ENCODE measurements at regions not wholly inside any gene's neighbourhood (a gene's known extent, or its start where the extent isn't known, plus 50 kb on each side); places are given as distances from the start of the nearest gene placed in this dataset.

DNA sequence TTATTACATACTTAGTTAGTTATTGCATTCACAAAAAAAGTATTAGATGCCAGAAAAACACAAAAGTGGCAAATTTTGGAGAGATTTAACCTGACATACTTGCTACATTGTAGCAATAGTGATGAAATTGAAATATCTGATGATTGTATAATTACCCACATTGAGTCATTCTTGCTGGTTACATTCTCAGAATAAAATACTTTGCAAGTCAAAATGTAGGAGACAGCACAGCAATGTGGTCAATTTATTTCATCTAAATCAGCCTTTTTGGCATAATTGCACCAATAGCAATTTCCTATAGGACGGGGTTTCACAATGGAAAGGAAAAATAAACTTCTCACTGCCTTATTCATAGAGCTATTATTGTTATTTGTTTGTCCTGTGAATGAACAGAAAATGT is 125.0 kb upstream of the ETV6 start:
- FAIRE-seq (no peak), DNase-seq (ENCODE audit: low read depth, low spot score) (no peak)
- Histone ChIP-seq H3K9ac (replicated peaks; ENCODE audit: extremely low read depth, insufficient read depth, low read length) (no peak overlapping the region), H3K27me3 (ENCODE audit: control insufficient read depth in 2 of 2, insufficient read depth in 2 of 2, low read length in 2 of 2) (peaks cover 5 to 20% of the 10 kb centered on the region in 2 experiments), H3K4me2 (ENCODE audit: insufficient read depth, low read length) (no peak overlapping the region), H3K4me3 (replicated peaks in 1 of 3; ENCODE audit: insufficient read depth in 1 of 3, low read depth in 1 of 3, low read length in 3 of 3) (no peak overlapping the region), H3K9me3 (replicated peaks; ENCODE audit: control insufficient read depth, insufficient read depth, low read length) (no peaks in the 10 kb centered on the region), H3K9me1 (replicated peaks; ENCODE audit: control insufficient read depth, extremely low read depth, insufficient read depth, low read length) (peaks cover 2% of the 10 kb centered on the region), H3K27ac (ENCODE audit: insufficient read depth, low read depth, low read length) (no peak overlapping the region), H3K4me1 (ENCODE audit: control insufficient read depth, extremely low read depth, insufficient read depth, low read length) (no peaks in the 10 kb centered on the region), H4K20me1 (replicated peaks; ENCODE audit: control insufficient read depth, extremely low read depth, insufficient read depth, low read length) (no peaks in the 10 kb centered on the region), H2AFZ (ENCODE audit: low read depth, low read length) (no peak overlapping the region), H3K36me3 (ENCODE audit: control insufficient read depth in 2 of 2, extremely low read depth in 1 of 2, insufficient read depth in 2 of 2, low read length in 2 of 2) (no peaks in the 10 kb centered on the region), H3K79me2 (ENCODE audit: control insufficient read depth, insufficient read depth, low read length) (no peaks in the 10 kb centered on the region)
- CTCF ChIA-PET: no interaction called here
- dilution Hi-C loops (cut with MboI; ENCODE audit: extremely low pct_ligation_motif_present, low sequenced_read_pairs) (no loop called here), intact Hi-C loops (cut with micrococcal nuclease) (no loop called here)
- TF ChIP-seq GATA2 (IDR thresholded peaks at IDR 0.05; ENCODE audit: insufficient read depth, insufficient read length, low read depth, low read length) (no peak), FOS (IDR thresholded peaks at IDR 0.05; ENCODE audit: borderline replicate concordance, insufficient read depth, low read length) (no peak), POLR2A (IDR thresholded peaks at IDR 0.05; ENCODE audit: low read depth, low read length) (no peak), MYC (IDR thresholded peaks at IDR 0.05; ENCODE audit: low read depth, low read length) (no peak), POLR2AphosphoS5 (IDR thresholded peaks at IDR 0.05; ENCODE audit: insufficient read depth, low read depth, low read length) (no peak), JUN (IDR thresholded peaks at IDR 0.05; ENCODE audit: borderline replicate concordance, insufficient read depth, insufficient read length, low read depth) (no peak), EZH2 (IDR thresholded peaks at IDR 0.05; ENCODE audit: borderline replicate concordance, low read depth, low read length, severe bottlenecking) (no peak)
- TF ChIP-seq, protein P1, sequence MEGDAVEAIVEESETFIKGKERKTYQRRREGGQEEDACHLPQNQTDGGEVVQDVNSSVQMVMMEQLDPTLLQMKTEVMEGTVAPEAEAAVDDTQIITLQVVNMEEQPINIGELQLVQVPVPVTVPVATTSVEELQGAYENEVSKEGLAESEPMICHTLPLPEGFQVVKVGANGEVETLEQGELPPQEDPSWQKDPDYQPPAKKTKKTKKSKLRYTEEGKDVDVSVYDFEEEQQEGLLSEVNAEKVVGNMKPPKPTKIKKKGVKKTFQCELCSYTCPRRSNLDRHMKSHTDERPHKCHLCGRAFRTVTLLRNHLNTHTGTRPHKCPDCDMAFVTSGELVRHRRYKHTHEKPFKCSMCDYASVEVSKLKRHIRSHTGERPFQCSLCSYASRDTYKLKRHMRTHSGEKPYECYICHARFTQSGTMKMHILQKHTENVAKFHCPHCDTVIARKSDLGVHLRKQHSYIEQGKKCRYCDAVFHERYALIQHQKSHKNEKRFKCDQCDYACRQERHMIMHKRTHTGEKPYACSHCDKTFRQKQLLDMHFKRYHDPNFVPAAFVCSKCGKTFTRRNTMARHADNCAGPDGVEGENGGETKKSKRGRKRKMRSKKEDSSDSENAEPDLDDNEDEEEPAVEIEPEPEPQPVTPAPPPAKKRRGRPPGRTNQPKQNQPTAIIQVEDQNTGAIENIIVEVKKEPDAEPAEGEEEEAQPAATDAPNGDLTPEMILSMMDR (IDR thresholded peaks at IDR 0.05; ENCODE audit: extremely low read depth in 1 of 2, insufficient read depth in 1 of 2, low read depth in 1 of 2, low read length in 2 of 2): no peak
- TF ChIP-seq, protein P2, sequence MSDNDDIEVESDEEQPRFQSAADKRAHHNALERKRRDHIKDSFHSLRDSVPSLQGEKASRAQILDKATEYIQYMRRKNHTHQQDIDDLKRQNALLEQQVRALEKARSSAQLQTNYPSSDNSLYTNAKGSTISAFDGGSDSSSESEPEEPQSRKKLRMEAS (IDR thresholded peaks at IDR 0.05; ENCODE audit: insufficient read depth, insufficient read length): no peak
- POLR2A ChIA-PET: no interaction called here
- no TSS peak for BruUV-seq (replicated peaks)

Measured in endothelial cell of umbilical vein (primary cell).